GDM1 (cell line): ENCODE measurements at regions not wholly inside any gene's neighbourhood (a gene's known extent, or its start where the extent isn't known, plus 50 kb on each side); places are given as distances from the start of the nearest gene placed in this dataset.
"Not testable (repeated sequence)": the region's sequence is repeated elsewhere in the genome, so short reads cannot be mapped to it uniquely, and the experiment has no call there.

Experiments
- DNase-seq: peaks from one replicate; lab custom pipeline; 2025; lab: John Stamatoyannopoulos, UW

DNA sequence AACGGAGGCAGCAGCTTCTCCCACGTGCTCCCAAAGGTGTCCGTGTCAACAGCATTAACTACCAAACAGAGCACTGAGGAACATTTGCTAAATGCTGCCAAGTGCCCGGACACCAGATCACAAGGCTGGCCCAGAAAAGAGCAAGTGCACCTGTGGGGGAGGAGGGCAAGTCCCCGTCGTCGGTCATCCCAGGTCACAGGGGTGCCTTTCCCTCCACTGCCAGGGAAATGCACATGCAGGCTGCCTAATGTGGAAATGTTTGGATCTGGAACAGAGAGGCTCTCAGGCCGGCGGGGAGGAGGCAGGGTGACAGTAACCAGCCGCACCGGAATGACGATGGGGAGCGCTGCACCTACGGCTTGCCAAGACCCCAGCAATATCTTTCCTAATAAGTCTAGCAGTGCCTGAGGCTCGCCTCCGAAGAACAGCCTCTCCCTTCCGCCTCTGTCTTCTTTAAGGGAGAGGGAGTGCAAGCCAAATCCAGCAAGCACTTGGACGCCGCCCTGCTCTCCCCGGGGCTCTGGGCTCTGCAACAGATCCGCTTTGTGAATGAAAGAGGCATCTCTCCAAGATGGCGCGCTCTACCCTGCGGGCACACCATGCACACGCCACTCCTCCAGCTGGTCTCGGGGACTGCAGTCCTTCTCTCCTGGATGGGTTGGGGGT, 206.3 kb upstream of the IRF2BP2 start:
- not testable (repeated sequence) for DNase-seq

- DNase-seq: not testable (repeated sequence)
These were observed 205.4 kb upstream of the IRF2BP2 start for GRCh38 chr1:234815295-234815815.

GRCh38 chr1:234814235-234814634, 204.3 kb upstream of the IRF2BP2 start:
- not testable (repeated sequence) for DNase-seq

DNA sequence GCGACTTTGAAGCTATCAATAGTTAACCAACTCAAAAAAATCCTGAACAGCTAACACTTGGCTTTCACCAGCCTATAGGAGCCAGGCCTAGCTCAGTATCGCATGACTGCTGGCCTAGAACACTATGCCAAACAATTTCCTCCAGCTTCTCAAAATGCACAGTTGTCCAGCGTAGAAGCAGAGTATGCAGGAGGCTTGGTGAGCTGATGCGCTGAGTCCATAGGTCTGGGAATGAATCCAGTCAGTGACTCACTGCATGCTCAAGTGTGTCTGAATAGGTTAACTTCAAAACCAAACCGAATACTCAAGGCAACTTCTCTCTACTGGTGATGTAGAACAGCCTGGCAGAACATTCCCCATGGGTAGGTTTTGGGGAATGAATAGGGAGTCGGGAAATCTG, 201.8 kb upstream of the IRF2BP2 start:
- not testable (repeated sequence) for DNase-seq

GRCh38 chr1:234810726-234811125, 200.7 kb upstream of the IRF2BP2 start:
- DNase-seq: not testable (repeated sequence)

GRCh38 chr1:234809854-234810245, 199.9 kb upstream of the IRF2BP2 start:
- not testable (repeated sequence) for DNase-seq

DNA sequence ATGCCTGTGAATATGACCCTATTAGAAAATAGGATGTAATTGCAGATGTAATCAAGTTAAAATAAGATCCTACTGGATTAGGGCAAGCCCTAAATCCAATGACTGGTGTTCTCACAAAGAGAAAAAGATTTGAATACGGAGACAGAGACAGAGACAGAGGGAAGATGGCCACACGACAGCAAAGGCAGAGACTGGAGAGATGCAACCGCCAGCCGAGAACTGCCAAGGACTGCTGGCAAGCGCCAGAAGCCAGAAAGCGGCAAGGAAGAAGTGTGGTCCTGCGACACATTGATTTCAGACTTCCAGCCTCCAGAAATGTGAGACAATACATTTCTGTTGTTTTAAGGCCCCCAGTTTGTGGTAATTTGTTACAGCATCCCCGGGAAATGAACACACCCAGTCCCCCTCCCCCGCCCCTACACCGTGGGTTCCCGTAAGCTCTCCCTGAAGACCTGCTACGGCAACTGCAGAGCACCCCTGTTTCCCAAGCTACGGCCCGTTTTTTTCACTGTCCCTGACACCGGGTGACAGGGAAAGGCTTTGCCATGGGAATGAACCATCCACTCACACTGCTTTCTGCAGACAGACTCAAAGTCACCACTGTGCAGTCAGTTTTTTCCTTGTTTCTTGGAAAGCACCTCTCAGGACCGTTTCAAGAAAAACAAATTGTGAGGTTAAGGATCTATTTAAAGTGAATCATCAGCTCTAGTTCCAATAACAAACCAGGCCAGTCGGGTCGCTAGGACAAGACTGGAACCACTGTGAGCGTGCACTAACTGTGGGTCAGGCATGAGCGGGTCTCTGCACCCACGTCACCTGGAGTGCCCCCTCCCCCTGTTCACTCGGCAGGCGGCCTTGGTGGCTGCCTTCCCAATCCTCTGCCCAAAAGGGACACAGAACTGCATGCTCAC, 199.2 kb upstream of the IRF2BP2 start:
- not testable (repeated sequence) for DNase-seq

DNA sequence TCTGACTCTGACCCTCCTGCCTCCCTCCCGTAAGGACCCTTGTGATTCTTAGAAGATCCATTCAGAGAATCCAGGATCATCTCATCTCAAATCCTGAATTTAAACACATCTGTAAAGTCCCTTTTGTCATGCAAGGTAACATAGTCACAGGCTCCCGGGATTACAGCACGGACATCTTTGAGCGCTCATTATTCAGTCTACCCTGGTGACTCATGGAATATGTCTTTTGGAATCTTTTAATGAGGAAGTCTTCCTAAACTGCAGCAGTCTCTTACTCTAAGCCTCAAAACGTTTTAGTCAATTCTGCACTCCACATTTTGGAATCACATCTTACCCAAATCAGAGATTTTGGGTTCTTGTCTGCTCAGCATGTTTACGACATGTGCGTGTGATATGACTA, 198.5 kb upstream of the IRF2BP2 start:
- not testable (repeated sequence) for DNase-seq

DNA sequence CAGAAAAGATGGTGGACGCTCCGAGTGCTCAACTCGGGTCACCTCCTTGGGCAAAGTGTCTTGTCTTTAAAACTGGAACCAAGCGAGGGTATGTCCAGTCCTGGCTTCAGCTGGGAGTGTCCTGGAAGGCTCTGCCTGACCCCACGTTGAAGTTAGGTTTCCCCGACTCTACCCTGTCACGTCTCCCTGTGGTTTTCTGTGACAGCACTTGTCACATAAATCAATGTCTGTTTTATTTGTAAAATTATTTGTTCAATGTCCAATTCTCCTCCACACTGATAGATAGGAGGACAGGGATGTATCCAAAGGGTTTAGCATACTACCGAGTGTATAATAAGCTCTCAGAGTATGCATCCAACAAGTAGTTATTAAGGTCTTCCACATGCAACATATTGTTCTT, 197.7 kb upstream of the IRF2BP2 start:
- DNase-seq: not testable (repeated sequence)

- not testable (repeated sequence) for DNase-seq
These were observed 192.6 kb upstream of the IRF2BP2 start for GRCh38 chr1:234802586-234802985.

DNA sequence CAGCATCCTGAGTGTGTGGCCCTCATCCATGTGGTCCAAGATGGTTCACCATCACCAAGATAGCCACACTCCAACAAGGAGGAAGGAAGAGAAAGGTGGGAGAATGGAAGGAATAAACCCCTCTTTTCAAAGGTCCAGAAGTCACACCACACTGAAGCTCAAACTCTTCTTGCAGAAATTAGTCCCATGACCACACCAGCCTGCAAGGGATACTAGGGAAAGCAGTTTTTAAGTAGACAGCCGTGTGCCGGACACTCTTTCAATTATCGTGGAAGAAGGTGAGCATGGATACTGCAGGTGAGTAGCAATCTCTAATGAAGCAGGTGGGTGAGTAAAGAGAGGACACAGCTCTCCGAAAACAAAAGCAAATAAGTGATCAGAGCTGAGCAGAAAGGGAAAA, 191.7 kb upstream of the IRF2BP2 start:
- not testable (repeated sequence) for DNase-seq

GRCh38 chr1:234801147-234801546, 191.2 kb upstream of the IRF2BP2 start:
- not testable (repeated sequence) for DNase-seq

GRCh38 chr1:234800563-234800962, 190.6 kb upstream of the IRF2BP2 start:
- DNase-seq: not testable (repeated sequence)

GRCh38 chr1:234799021-234799689, 189.2 kb upstream of the IRF2BP2 start:
- DNase-seq: not testable (repeated sequence)

DNA sequence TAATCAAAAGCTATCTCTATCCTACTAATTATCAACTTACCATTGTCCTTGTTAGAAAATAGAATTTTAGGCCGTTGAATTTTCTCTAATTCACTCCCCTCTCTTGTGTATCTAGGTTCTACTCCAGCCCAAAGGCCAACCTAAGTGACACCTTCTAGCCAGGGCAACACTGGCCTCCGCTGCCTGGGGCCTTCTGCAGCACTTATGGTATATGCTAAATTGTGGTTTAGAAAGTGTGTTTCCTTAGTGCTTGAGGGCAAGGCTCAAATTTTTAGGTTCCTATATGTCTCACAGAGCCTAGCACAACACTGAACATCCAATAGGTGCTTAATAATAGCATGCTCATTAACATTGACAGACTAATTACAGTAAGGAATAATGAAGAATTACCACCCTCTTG, 187.2 kb upstream of the IRF2BP2 start:
- DNase-seq: not testable (repeated sequence)

GRCh38 chr1:234796438-234796792, 186.4 kb upstream of the IRF2BP2 start:
- not testable (repeated sequence) for DNase-seq

DNA sequence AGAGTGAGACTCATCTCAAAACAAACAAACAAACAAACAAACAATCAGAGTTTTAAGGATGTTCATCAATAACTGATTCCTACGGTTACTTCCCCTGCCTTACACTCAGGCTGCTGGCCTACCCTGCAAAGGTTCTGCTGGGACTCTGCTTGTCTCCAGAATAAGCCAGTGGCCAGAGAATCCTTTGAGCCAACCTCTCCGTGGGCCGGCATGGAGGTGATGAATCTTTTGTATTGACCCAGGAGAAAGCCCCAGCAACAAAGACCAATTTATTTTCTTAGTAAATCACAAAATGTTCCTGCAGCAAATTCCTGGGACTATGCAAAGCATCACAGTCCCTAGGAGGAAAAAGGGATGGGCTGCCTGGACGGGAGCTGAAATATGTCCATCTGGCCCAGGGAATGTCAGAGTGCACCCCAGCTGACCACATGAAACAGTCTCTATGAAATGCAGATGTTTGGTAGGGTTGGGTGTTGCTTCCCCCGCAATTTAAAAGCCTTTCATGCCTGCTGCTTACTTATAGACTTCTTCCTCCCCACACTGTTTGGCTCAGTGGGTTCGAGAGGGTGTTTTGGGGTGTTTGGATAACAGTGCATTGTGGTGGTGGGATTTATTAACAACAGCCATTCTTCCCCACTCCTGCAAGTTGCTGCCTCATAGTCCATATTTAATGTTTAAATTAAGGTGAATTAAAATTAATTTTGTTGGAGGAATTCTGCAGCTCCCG, 185.9 kb upstream of the IRF2BP2 start:
- DNase-seq: not testable (repeated sequence)

- not testable (repeated sequence) for DNase-seq
These were observed 185.0 kb upstream of the IRF2BP2 start for GRCh38 chr1:234795007-234795406.

DNA sequence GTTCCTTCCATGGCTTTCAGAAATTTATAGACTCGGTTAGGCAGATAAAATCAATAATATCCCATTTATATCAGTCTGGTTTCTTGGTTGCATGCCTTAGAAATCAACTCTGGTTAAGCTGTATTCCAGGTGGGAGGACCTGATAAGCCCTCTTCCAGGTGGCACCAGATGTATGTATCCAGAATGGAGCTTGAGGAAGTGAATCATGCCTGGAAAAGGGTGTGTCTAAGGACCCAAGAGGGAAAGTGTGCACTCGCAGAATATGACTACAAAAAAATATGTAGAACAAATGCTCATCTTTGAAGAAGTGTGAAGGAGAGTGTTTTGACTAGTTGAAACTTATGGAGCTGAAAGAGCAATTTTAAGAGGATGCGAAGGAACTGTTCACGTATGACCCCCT, 184.5 kb upstream of the IRF2BP2 start:
- DNase-seq: not testable (repeated sequence)

- not testable (repeated sequence) for DNase-seq
These were observed 183.9 kb upstream of the IRF2BP2 start for GRCh38 chr1:234793924-234794323.

DNA sequence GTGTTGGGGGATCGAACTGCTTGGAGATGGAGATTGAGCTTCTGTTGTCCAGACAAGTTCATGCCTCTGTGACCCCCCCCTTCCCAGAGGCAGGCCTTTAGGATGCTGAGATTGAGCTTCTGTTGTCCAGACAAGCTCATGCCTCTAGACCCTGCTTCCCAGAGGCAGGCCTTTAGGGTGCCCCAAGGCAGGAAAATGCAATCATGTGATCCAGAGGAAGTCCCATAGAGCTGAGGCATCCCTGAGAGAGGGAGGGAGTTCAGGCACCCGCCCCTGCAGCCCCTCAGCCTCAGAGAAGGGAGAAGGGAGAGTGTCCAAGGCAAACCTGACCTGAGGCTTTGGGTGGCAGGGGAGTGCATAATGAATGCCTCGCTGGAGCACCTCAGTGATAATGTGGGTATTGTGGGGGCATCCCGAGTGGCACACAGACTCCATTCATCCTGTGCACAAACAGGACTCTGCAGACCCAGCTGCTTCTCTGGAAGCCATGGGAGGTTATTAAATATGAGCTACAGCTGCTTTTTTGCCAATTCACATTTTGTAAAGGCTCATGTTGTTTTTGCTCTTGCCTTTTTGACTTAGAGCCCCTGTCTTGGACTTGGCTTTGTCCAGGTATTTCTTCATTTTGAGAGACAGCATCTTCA, 182.4 kb upstream of the IRF2BP2 start:
- DNase-seq: not testable (repeated sequence)
